ENCODE measurements at regions not wholly inside any gene's neighbourhood (a gene's known extent, or its start where the extent isn't known, plus 50 kb on each side); places are given as distances from the start of the nearest gene placed in this dataset.
A peak's percentile ranks its signal among the peaks of the same experiment; 100 is the strongest.

DNA sequence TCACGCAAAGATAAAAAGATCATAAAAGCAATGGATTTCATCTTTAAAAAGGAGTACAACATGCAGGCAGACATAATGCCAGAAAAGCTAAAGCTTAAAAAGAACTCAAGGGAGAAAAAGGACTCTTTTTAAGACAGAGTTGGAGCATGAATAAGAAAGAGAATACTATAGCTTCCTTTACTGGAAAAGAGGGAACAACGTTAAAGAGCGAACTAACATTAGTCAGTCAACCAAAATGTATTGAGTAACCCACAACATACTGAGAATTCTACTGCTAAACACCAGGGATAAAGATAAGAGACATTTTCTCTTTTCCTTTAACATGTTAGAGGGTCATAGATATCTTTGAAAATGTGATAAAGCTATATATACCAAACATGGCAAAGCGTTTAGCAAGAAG lies 182.0 kb downstream of the DUSP10 start:
- Histone ChIP-seq H3K4me3 (replicated peaks in 1 of 3; ENCODE audit: low read depth in 2 of 3, low read length in 3 of 3) (no peak overlapping the region), H3K9me3 (replicated peaks in 1 of 2; ENCODE audit: control insufficient read depth in 1 of 2, insufficient read depth in 1 of 2, low read length in 2 of 2) (no peaks in the 10 kb centered on the region), H2AFZ (ENCODE audit: insufficient read depth, low read depth, low read length, poor library complexity, severe bottlenecking) (no peak overlapping the region), H3K36me3 (replicated peaks in 1 of 2; ENCODE audit: control insufficient read depth in 1 of 2, insufficient read depth in 2 of 2, low read length in 2 of 2) (no peaks in the 10 kb centered on the region), H3K27me3 (ENCODE audit: control insufficient read depth in 2 of 2, insufficient read depth in 2 of 2, low read length in 2 of 2) (no peaks in the 10 kb centered on the region), H3K4me2 (replicated peaks; ENCODE audit: extremely low read depth, low read length, poor library complexity, severe bottlenecking) (no peak overlapping the region), H3K27ac (ENCODE audit: low read depth in 1 of 2, low read length in 2 of 2) (no peak overlapping the region), H3K9ac (ENCODE audit: insufficient read depth, low read length, poor library complexity, severe bottlenecking) (no peak overlapping the region), H4K20me1 (ENCODE audit: insufficient read depth, low read length) (no peaks in the 10 kb centered on the region), H3K79me2 (ENCODE audit: insufficient read depth, low read length) (no peaks in the 10 kb centered on the region), H3K4me1 (ENCODE audit: control insufficient read depth in 1 of 2, insufficient read depth in 2 of 2, low read length in 2 of 2) (peaks cover 0 to 4% of the 10 kb centered on the region in 2 donors)
- H3K27ac Mint-ChIP-seq, result no peak overlapping the region
- H3K9me3 Mint-ChIP-seq, result peaks cover 0 to 4% (median 0%) of the 10 kb centered on the region in 7 donors
- H3K36me3 Mint-ChIP-seq, result no peaks in the 10 kb centered on the region
- H3K4me3 Mint-ChIP-seq, result no peak overlapping the region
- H3K27me3 Mint-ChIP-seq (ENCODE audit: low read depth in 3 of 3), result peaks cover 0 to 1% (median 0%) of the 10 kb centered on the region in 3 donors
- intact Hi-C loops (cut with micrococcal nuclease), result no loop called here
- DNase-seq, result peak in 2 of 3 donors; percentile 4 to 18
- H3K4me1 Mint-ChIP-seq, result peaks cover 12% of the 10 kb centered on the region
- TF ChIP-seq, protein P1, sequence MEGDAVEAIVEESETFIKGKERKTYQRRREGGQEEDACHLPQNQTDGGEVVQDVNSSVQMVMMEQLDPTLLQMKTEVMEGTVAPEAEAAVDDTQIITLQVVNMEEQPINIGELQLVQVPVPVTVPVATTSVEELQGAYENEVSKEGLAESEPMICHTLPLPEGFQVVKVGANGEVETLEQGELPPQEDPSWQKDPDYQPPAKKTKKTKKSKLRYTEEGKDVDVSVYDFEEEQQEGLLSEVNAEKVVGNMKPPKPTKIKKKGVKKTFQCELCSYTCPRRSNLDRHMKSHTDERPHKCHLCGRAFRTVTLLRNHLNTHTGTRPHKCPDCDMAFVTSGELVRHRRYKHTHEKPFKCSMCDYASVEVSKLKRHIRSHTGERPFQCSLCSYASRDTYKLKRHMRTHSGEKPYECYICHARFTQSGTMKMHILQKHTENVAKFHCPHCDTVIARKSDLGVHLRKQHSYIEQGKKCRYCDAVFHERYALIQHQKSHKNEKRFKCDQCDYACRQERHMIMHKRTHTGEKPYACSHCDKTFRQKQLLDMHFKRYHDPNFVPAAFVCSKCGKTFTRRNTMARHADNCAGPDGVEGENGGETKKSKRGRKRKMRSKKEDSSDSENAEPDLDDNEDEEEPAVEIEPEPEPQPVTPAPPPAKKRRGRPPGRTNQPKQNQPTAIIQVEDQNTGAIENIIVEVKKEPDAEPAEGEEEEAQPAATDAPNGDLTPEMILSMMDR (IDR thresholded peaks at IDR 0.05), result no peak
- 100% methylated on average over 1 of the region's 4 CpGs for WGBS (ENCODE audit: insufficient coverage)

DNA sequence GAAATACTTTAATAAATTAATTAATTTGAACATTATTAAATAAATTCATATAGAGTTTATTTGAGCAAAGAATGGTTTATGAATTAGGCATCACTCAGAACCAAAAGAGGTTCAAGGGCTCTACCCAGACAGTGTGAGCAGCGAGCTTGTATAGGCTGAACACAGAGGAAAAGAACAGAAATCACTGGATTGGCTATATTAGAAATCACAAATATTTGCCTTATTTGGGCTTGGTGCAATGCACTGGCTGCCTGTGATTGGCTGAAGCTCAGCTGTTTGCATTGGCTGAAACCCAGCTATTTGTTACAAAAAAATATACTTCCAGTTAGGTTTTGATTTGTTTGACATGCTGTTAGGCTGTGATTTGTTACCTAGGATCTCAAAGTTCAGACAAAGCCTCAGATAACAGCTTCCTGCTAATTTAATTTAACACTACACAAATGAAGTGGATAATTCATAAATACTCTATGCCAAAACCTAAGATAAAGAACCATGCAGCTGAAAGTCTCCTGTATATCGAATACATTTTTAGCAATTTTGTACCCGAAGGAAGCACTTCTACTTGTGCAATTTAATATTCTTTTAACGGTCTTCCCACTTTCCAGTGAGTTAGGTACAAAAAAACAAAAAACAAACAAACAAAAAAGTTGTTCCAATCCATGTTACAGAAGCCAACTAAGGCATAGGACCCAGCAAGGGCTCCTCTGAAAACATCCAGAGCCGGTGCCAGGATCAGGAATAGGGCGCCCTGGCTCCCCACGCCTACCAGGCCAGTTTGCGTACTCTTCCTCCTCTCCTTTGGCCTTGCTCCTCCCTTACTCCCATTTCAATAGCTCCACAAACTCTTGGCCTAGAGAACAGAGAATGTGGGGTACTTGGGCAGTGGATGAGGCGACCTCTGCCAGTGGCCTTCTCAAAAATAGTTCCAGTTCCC lies 179.1 kb downstream of the DUSP10 start:
- Histone ChIP-seq H3K27me3 (ENCODE audit: control insufficient read depth in 2 of 2, insufficient read depth in 2 of 2, low read length in 2 of 2) (no peaks in the 10 kb centered on the region), H3K79me2 (ENCODE audit: insufficient read depth, low read length) (no peaks in the 10 kb centered on the region), H3K27ac (ENCODE audit: low read depth in 1 of 2, low read length in 2 of 2) (no peak overlapping the region), H2AFZ (ENCODE audit: insufficient read depth, low read depth, low read length, poor library complexity, severe bottlenecking) (no peak overlapping the region), H3K4me2 (replicated peaks; ENCODE audit: extremely low read depth, low read length, poor library complexity, severe bottlenecking) (no peak overlapping the region), H3K9me3 (replicated peaks in 1 of 2; ENCODE audit: control insufficient read depth in 1 of 2, insufficient read depth in 1 of 2, low read length in 2 of 2) (no peaks in the 10 kb centered on the region), H3K4me1 (ENCODE audit: control insufficient read depth in 1 of 2, insufficient read depth in 2 of 2, low read length in 2 of 2) (peaks cover 3% of the 10 kb centered on the region in 2 donors), H3K4me3 (replicated peaks in 1 of 3; ENCODE audit: low read depth in 2 of 3, low read length in 3 of 3) (no peak overlapping the region), H4K20me1 (ENCODE audit: insufficient read depth, low read length) (no peaks in the 10 kb centered on the region), H3K9ac (ENCODE audit: insufficient read depth, low read length, poor library complexity, severe bottlenecking) (no peak overlapping the region), H3K36me3 (replicated peaks in 1 of 2; ENCODE audit: control insufficient read depth in 1 of 2, insufficient read depth in 2 of 2, low read length in 2 of 2) (no peaks in the 10 kb centered on the region)
- H3K27ac Mint-ChIP-seq, result peak overlapping the region in 1 of 7 donors; percentile 25
- TF ChIP-seq, protein P1 (IDR thresholded peaks at IDR 0.05), result no peak
- no peaks in the 10 kb centered on the region for H3K36me3 Mint-ChIP-seq
- peaks cover 15% of the 10 kb centered on the region for H3K4me1 Mint-ChIP-seq
- DNase-seq, result no peak
- H3K9me3 Mint-ChIP-seq, result peaks cover 0 to 4% (median 0%) of the 10 kb centered on the region in 7 donors
- intact Hi-C loops (cut with micrococcal nuclease), result no loop called here
- no peak overlapping the region for H3K4me3 Mint-ChIP-seq
- 94% methylated on average over 5 of the region's 9 CpGs for WGBS (ENCODE audit: insufficient coverage)
- no peaks in the 10 kb centered on the region for H3K27me3 Mint-ChIP-seq (ENCODE audit: low read depth in 3 of 3)

Data from CD14-positive monocyte (primary cell).